Karpas-422 (cell line): ENCODE measurements at regions not wholly inside any gene's neighbourhood (a gene's known extent, or its start where the extent isn't known, plus 50 kb on each side); places are given as distances from the start of the nearest gene placed in this dataset.
"Not testable (repeated sequence)": the region's sequence is repeated elsewhere in the genome, so short reads cannot be mapped to it uniquely, and the experiment has no call there.

Experiments
- DNase-seq: peaks from one replicate; pipeline ENCODE4 v3.0.0-alpha.2; 2015
- H2AFZ ChIP-seq: fragments of 200-600 bp; sonication (generic); 2 replicates; pipeline ENCODE4 v1.6.1; 2014; ENCODE audit warnings: antibody characterized with exemption, low read length, mixed read lengths
- H3K27ac ChIP-seq: fragments of 200-600 bp; sonication (generic); 2 replicates; pipeline ENCODE4 v1.5.1; 2014; ENCODE audit warnings: mild to moderate bottlenecking, low read length, moderate library complexity
- H3K27me3 ChIP-seq: fragments of 200-600 bp; sonication (generic); 2 replicates; pipeline ENCODE4 v1.6.1; 2014; ENCODE audit warnings: low read length, mixed read lengths
- H3K36me3 ChIP-seq: fragments of 200-600 bp; sonication (generic); 2 replicates; pipeline ENCODE4 v1.6.1; 2014; ENCODE audit warnings: low read length, mixed read lengths; ENCODE audit not compliant: insufficient read depth
- H3K4me1 ChIP-seq: fragments of 200-600 bp; sonication (generic); 2 replicates; pipeline ENCODE4 v1.6.1; 2014; ENCODE audit warnings: mild to moderate bottlenecking, low read length, mixed read lengths
- H3K4me2 ChIP-seq: fragments of 200-600 bp; sonication (generic); 2 replicates; pipeline ENCODE4 v1.6.1; 2014; ENCODE audit warnings: low read length, low read depth, mild to moderate bottlenecking; ENCODE audit not compliant: poor library complexity, severe bottlenecking
- H3K4me3 ChIP-seq: fragments of 200-600 bp; sonication (generic); 2 replicates; pipeline ENCODE4 v1.5.1; 2014; ENCODE audit warnings: mild to moderate bottlenecking, antibody characterized with exemption, low read length, mixed read lengths
- H3K79me2 ChIP-seq: fragments of 200-600 bp; sonication (generic); 2 replicates; pipeline ENCODE4 v1.6.1; 2014; ENCODE audit warnings: mild to moderate bottlenecking, low read length, mixed read lengths
- H3K9ac ChIP-seq: fragments of 200-600 bp; sonication (generic); 2 replicates; pipeline ENCODE4 v1.6.0; 2014; ENCODE audit warnings: low read length
- H3K9me2 ChIP-seq: fragments of 200-600 bp; sonication (generic), shearing (Covaris generic); replicated peaks from 2 replicates; pipeline ENCODE4 v1.6.0; 2014; ENCODE audit warnings: mild to moderate bottlenecking, low read length, moderate library complexity; ENCODE audit not compliant: insufficient read depth
- H3K9me3 ChIP-seq: fragments of 300-700, 200-600 bp; sonication (generic); 2 replicates; pipeline ENCODE4 v1.6.1; 2014; ENCODE audit warnings: low read length, mixed read lengths
- H4K20me1 ChIP-seq: fragments of 200-600 bp; sonication (generic); 2 replicates; pipeline ENCODE4 v1.6.1; 2014; ENCODE audit warnings: mild to moderate bottlenecking, antibody characterized with exemption, low read length, low read depth; ENCODE audit not compliant: insufficient read depth

GRCh38 chr6:155544677-155545076 lies 89.0 kb upstream of the NOX3 start:
- no peaks in the 10 kb centered on the region for H4K20me1 ChIP-seq
- H3K9me2 ChIP-seq, result no peaks in the 10 kb centered on the region
- H3K27me3 ChIP-seq, result no peaks in the 10 kb centered on the region

GRCh38 chr6:155543166-155543847 lies 87.7 kb upstream of the NOX3 start:
- no peak for DNase-seq
- Histone ChIP-seq H3K4me3 (no peak overlapping the region), H3K9me2 (no peaks in the 10 kb centered on the region), H3K27me3 (no peaks in the 10 kb centered on the region), H3K79me2 (no peaks in the 10 kb centered on the region), H3K9ac (no peak overlapping the region), H2AFZ (no peak overlapping the region), H3K36me3 (no peaks in the 10 kb centered on the region), H3K9me3 (no peaks in the 10 kb centered on the region), H3K27ac (no peak overlapping the region), H3K4me2 (no peak overlapping the region), H3K4me1 (no peaks in the 10 kb centered on the region), H4K20me1 (no peaks in the 10 kb centered on the region)

More at GRCh38 chr6:155544677-155545076, 89.0 kb upstream of the NOX3 start:
- Histone ChIP-seq H3K36me3 (no peaks in the 10 kb centered on the region), H3K4me1 (no peaks in the 10 kb centered on the region), H3K27ac (no peak overlapping the region), H3K9ac (no peak overlapping the region), H3K9me3 (no peaks in the 10 kb centered on the region), H2AFZ (no peak overlapping the region), H3K79me2 (no peaks in the 10 kb centered on the region), H3K4me2 (no peak overlapping the region), H3K4me3 (no peak overlapping the region)
- DNase-seq, result no peak

DNA sequence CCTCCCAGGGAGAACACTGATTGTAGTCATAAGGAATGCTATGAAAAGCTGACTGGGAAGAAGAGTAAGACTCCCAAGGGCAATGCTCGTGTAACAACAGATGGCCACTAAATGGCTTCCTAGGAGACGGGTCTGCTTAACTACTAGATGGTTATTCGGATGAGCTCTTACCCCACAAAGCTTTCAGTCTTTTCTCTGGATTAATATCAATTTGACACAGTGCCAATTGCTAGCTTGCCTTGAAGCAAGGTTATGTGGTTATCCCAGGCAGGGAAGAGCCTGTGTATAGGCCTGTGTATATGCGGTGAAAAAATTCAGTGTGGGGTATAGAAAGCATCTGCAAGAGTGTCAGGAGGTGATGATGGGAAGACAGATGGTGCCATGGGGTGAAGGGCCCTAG lies 86.4 kb upstream of the NOX3 start:
- DNase-seq, result no peak
- no peak overlapping the region for H2AFZ ChIP-seq

GRCh38 chr6:155538708-155539390 lies 83.2 kb upstream of the NOX3 start:
- H3K4me1 ChIP-seq, result no peaks in the 10 kb centered on the region
- no peaks in the 10 kb centered on the region for H3K36me3 ChIP-seq
- no peak overlapping the region for H3K9ac ChIP-seq
- no peaks in the 10 kb centered on the region for H3K9me3 ChIP-seq
- no peak overlapping the region for H3K4me3 ChIP-seq
- no peak overlapping the region for H3K4me2 ChIP-seq
- H3K79me2 ChIP-seq, result no peaks in the 10 kb centered on the region
- no peak for DNase-seq
- H3K9me2 ChIP-seq, result no peaks in the 10 kb centered on the region
- H4K20me1 ChIP-seq, result no peaks in the 10 kb centered on the region
- no peak overlapping the region for H2AFZ ChIP-seq
- H3K27me3 ChIP-seq, result no peaks in the 10 kb centered on the region
- H3K27ac ChIP-seq, result no peak overlapping the region

More for the DNA sequence above, 86.4 kb upstream of the NOX3 start:
- Histone ChIP-seq H3K79me2 (no peaks in the 10 kb centered on the region), H3K4me1 (no peaks in the 10 kb centered on the region), H3K9me3 (no peaks in the 10 kb centered on the region), H3K4me2 (no peak overlapping the region), H3K9me2 (no peaks in the 10 kb centered on the region), H4K20me1 (no peaks in the 10 kb centered on the region), H3K4me3 (no peak overlapping the region), H3K27ac (no peak overlapping the region), H3K27me3 (no peaks in the 10 kb centered on the region), H3K9ac (no peak overlapping the region), H3K36me3 (no peaks in the 10 kb centered on the region)

- Histone ChIP-seq H3K4me3 (no peak overlapping the region), H3K27me3 (no peaks in the 10 kb centered on the region), H3K36me3 (no peaks in the 10 kb centered on the region), H3K27ac (no peak overlapping the region), H3K9ac (no peak overlapping the region), H3K79me2 (no peaks in the 10 kb centered on the region), H3K9me3 (no peaks in the 10 kb centered on the region), H3K4me2 (no peak overlapping the region), H2AFZ (no peak overlapping the region), H3K4me1 (no peaks in the 10 kb centered on the region), H3K9me2 (no peaks in the 10 kb centered on the region), H4K20me1 (no peaks in the 10 kb centered on the region)
- DNase-seq, result no peak
Measured at GRCh38 chr6:155534678-155535077, 79.0 kb upstream of the NOX3 start.

- Histone ChIP-seq H3K27ac (no peak overlapping the region), H3K27me3 (no peaks in the 10 kb centered on the region), H3K4me3 (no peak overlapping the region), H3K4me1 (peaks cover 7% of the 10 kb centered on the region), H3K9ac (no peak overlapping the region), H3K9me2 (no peaks in the 10 kb centered on the region), H3K36me3 (no peaks in the 10 kb centered on the region), H3K79me2 (no peaks in the 10 kb centered on the region), H3K9me3 (no peaks in the 10 kb centered on the region), H2AFZ (no peak overlapping the region), H3K4me2 (no peak overlapping the region), H4K20me1 (no peaks in the 10 kb centered on the region)
- DNase-seq, result peak; percentile 73
Measured at GRCh38 chr6:155530219-155530834, 74.7 kb upstream of the NOX3 start.

GRCh38 chr6:155529814-155530213 lies 74.2 kb upstream of the NOX3 start:
- not testable (repeated sequence) for H3K4me2 ChIP-seq, H4K20me1 ChIP-seq, H3K9ac ChIP-seq, H3K79me2 ChIP-seq, H3K27ac ChIP-seq, H3K4me1 ChIP-seq, DNase-seq, H3K9me3 ChIP-seq, H2AFZ ChIP-seq, H3K4me3 ChIP-seq, H3K9me2 ChIP-seq, H3K36me3 ChIP-seq, H3K27me3 ChIP-seq

GRCh38 chr6:155528982-155529453 lies 73.4 kb upstream of the NOX3 start:
- Histone ChIP-seq H3K4me3 (no peak overlapping the region), H3K27me3 (no peaks in the 10 kb centered on the region), H3K4me1 (peaks cover 7% of the 10 kb centered on the region), H3K79me2 (no peaks in the 10 kb centered on the region), H3K27ac (no peak overlapping the region), H3K4me2 (no peak overlapping the region), H3K36me3 (no peaks in the 10 kb centered on the region), H3K9ac (no peak overlapping the region), H3K9me3 (no peaks in the 10 kb centered on the region), H4K20me1 (no peaks in the 10 kb centered on the region), H2AFZ (peak overlapping the region; percentile 73; the same call in 1 of the 2 replicates), H3K9me2 (no peaks in the 10 kb centered on the region)
- peak; percentile 49 for DNase-seq
